GM12872 (cell line): ENCODE measurements at regions not wholly inside any gene's neighbourhood (a gene's known extent, or its start where the extent isn't known, plus 50 kb on each side); places are given as distances from the start of the nearest gene placed in this dataset.

ENCODE experiments used
- TF ChIP-seq, protein P1 (sequence below): IDR thresholded peaks from 3 replicates; pipeline ENCODE4 v1.5.1; 2011; ENCODE audit warnings: low read depth, mild to moderate bottlenecking, low read length, moderate library complexity; ENCODE audit not compliant: insufficient read depth

- TF ChIP-seq, protein P1, sequence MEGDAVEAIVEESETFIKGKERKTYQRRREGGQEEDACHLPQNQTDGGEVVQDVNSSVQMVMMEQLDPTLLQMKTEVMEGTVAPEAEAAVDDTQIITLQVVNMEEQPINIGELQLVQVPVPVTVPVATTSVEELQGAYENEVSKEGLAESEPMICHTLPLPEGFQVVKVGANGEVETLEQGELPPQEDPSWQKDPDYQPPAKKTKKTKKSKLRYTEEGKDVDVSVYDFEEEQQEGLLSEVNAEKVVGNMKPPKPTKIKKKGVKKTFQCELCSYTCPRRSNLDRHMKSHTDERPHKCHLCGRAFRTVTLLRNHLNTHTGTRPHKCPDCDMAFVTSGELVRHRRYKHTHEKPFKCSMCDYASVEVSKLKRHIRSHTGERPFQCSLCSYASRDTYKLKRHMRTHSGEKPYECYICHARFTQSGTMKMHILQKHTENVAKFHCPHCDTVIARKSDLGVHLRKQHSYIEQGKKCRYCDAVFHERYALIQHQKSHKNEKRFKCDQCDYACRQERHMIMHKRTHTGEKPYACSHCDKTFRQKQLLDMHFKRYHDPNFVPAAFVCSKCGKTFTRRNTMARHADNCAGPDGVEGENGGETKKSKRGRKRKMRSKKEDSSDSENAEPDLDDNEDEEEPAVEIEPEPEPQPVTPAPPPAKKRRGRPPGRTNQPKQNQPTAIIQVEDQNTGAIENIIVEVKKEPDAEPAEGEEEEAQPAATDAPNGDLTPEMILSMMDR, result no peak
Observed at GRCh38 chr1:55775007-55775406, 559.8 kb upstream of the USP24 start.

- TF ChIP-seq, protein P1, result no peak
Observed at GRCh38 chr1:55774446-55774845, 559.3 kb upstream of the USP24 start.

- TF ChIP-seq, protein P1, result no peak
Observed at GRCh38 chr1:55773211-55773940, 558.2 kb upstream of the USP24 start.

- TF ChIP-seq, protein P1, result no peak
Observed at GRCh38 chr1:55768327-55768952, 553.3 kb upstream of the USP24 start.

- TF ChIP-seq, protein P1, result no peak
Observed at GRCh38 chr1:55767171-55767570, 552.0 kb upstream of the USP24 start.

GRCh38 chr1:55751776-55752175 is 536.6 kb upstream of the USP24 start:
- TF ChIP-seq, protein P1, result no peak

DNA sequence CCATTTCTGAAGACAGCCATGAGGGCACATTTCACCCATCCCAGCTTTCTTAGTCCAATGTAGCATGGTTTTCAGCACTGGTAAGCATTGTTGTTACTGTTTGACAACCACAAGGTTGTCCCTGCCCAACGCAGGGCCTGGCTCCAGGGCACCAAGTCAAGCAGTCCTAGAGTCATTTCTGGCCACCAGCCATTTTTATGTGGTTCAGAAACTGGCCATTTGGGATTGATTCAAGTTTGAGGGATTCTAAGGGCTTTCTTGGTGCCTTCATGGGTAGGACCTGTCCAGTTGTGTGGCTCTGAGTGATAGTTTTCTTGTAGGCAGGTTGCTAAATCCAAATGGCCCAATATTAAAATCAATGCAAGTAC is 535.4 kb upstream of the USP24 start:
- TF ChIP-seq, protein P1, result no peak
